Left cardiac atrium (tissue), 4 donors: ENCODE measurements at regions not wholly inside any gene's neighbourhood (a gene's known extent, or its start where the extent isn't known, plus 50 kb on each side); places are given as distances from the start of the nearest gene placed in this dataset.

Source experiments
- ATAC-seq, 2 donors: fragments of 200-7000 bp; cut with Tn5 transposase; one replicate each; pipeline ENCODE4 v1.9.1; 2020; ENCODE audit warnings: mild to moderate bottlenecking in 2 of 2, moderate library complexity in 2 of 2
- DNase-seq: peaks from one replicate; pipeline ENCODE4 v3.0.0-alpha.2; 2020
- intact Hi-C, 2 donors: fragments of 100-400 bp; cut with DNase I; formaldehyde crosslinking; loops; one replicate each; pipeline versions ENCODE4 v1.14.1 to v1.15.1; 2022 to 2023
- donor health status: DM: no; HTN: yes; CAD: no.
- donor health status: DM: no; HTN: yes; CAD: no; lungs with severe emphysema.
- donor health status: DM: yes; HTN: yes; CAD: no.
- donor health status: Dilated cardiomyopathy.

GRCh38 chr1:198858033-198858432 lies 219.2 kb downstream of the PTPRC start:
- ATAC-seq (no peak), DNase-seq (no peak)
- intact Hi-C loops: no loop called here

GRCh38 chr1:198860371-198860770 lies 221.5 kb downstream of the PTPRC start:
- DNase-seq: no peak
- intact Hi-C loops: no loop called here
- ATAC-seq: no peak

- intact Hi-C loops: no loop called here
- no peak for ATAC-seq
- no peak for DNase-seq
Measured at GRCh38 chr1:198861636-198862035, 222.8 kb downstream of the PTPRC start.

GRCh38 chr1:198864695-198865094 lies 225.9 kb downstream of the PTPRC start:
- ATAC-seq (no peak), DNase-seq (no peak)
- intact Hi-C loops: no loop called here

- intact Hi-C loops: no loop called here
- DNase-seq (no peak), ATAC-seq (no peak)
Measured at GRCh38 chr1:198865319-198865718, 226.5 kb downstream of the PTPRC start.

GRCh38 chr1:198867182-198867581 lies 228.3 kb downstream of the PTPRC start:
- ATAC-seq (no peak), DNase-seq (no peak)
- intact Hi-C loops: no loop called here

- intact Hi-C loops: no loop called here
- DNase-seq (no peak), ATAC-seq (no peak)
Measured at GRCh38 chr1:198873696-198874230, 234.9 kb downstream of the PTPRC start.

GRCh38 chr1:198876371-198876871 lies 237.6 kb downstream of the PTPRC start:
- ATAC-seq (no peak), DNase-seq (no peak)
- intact Hi-C loops: no loop called here

- intact Hi-C loops: no loop called here
- ATAC-seq (no peak), DNase-seq (no peak)
Measured at GRCh38 chr1:198878566-198878965, 239.7 kb downstream of the PTPRC start.

GRCh38 chr1:198879711-198880306 lies 241.0 kb downstream of the PTPRC start:
- ATAC-seq (no peak), DNase-seq (no peak)
- intact Hi-C loops: loop anchor here in 1 of 2 donors (5.0 kb wide), 1 partner anchor 362 kb away; no protein-coding TSS in a partner anchor

GRCh38 chr1:198880397-198880796 lies 241.6 kb downstream of the PTPRC start:
- intact Hi-C loops: loop anchor here in 1 of 2 donors (5.0 kb wide), 1 partner anchor 362 kb away; no protein-coding TSS in a partner anchor
- DNase-seq: no peak
- no peak for ATAC-seq

GRCh38 chr1:198880818-198881597 lies 242.2 kb downstream of the PTPRC start:
- DNase-seq (no peak), ATAC-seq (peak in 1 of 2 donors; percentile 95)
- intact Hi-C loops: loop anchor here in 1 of 2 donors (5.0 kb wide), 1 partner anchor 361 kb away; no protein-coding TSS in a partner anchor

- DNase-seq: no peak
- ATAC-seq: no peak
- intact Hi-C loops: loop anchor here in 1 of 2 donors (5.0 kb wide), 1 partner anchor 359 kb away; no protein-coding TSS in a partner anchor
Measured at GRCh38 chr1:198883184-198883583, 244.3 kb downstream of the PTPRC start.

GRCh38 chr1:198887866-198888265 lies 249.0 kb downstream of the PTPRC start:
- intact Hi-C loops: no loop called here
- DNase-seq: no peak
- no peak for ATAC-seq

GRCh38 chr1:198888379-198888943 lies 249.6 kb downstream of the PTPRC start:
- intact Hi-C loops: no loop called here
- DNase-seq (no peak), ATAC-seq (no peak)

- DNase-seq (no peak), ATAC-seq (no peak)
- intact Hi-C loops: no loop called here
Measured at GRCh38 chr1:198889101-198889500, 250.3 kb downstream of the PTPRC start.

- DNase-seq: no peak
- intact Hi-C loops: no loop called here
Measured at GRCh38 chr1:198889749-198890148, 250.9 kb downstream of the PTPRC start.

GRCh38 chr1:198890214-198890930 lies 251.5 kb downstream of the PTPRC start:
- DNase-seq (no peak), ATAC-seq (no peak)
- intact Hi-C loops: no loop called here

More at GRCh38 chr1:198889749-198890148, 250.9 kb downstream of the PTPRC start:
- ATAC-seq: no peak

- ATAC-seq: peak in 1 of 2 donors; percentile 44
- no peak for DNase-seq
Measured at GRCh38 chr1:198892065-198892464, 253.2 kb downstream of the PTPRC start.

More at GRCh38 chr1:198892065-198892464, 253.2 kb downstream of the PTPRC start:
- intact Hi-C loops: no loop called here
